Ishikawa (cell line): ENCODE measurements at regions not wholly inside any gene's neighbourhood (a gene's known extent, or its start where the extent isn't known, plus 50 kb on each side); places are given as distances from the start of the nearest gene placed in this dataset.

ENCODE experiments used
- CEBPB ChIP-seq: IDR thresholded peaks from 2 replicates; pipeline ENCODE4 v1.6.1; 2012
- CREB1 ChIP-seq: IDR thresholded peaks from 2 replicates; pipeline ENCODE4 v1.6.1; 2012; ENCODE audit warnings: low read depth
- EGR1 ChIP-seq: IDR thresholded peaks from 2 replicates; pipeline ENCODE4 v1.6.1; 2012
- EP300 ChIP-seq: IDR thresholded peaks from 2 replicates; pipeline ENCODE4 v1.6.1; 2012; ENCODE audit warnings: borderline replicate concordance
- FOXM1 ChIP-seq: IDR thresholded peaks from 2 replicates; pipeline ENCODE4 v1.6.1; 2012; ENCODE audit warnings: low read depth, borderline replicate concordance
- MAX ChIP-seq: IDR thresholded peaks from 2 replicates; pipeline ENCODE4 v1.6.1; 2012
- NFIC ChIP-seq: IDR thresholded peaks from 2 replicates; pipeline ENCODE4 v1.6.1; 2012
- RAD21 ChIP-seq: IDR thresholded peaks from 2 replicates; pipeline ENCODE4 v1.6.1; 2012; ENCODE audit warnings: low read depth
- REST ChIP-seq: IDR thresholded peaks from 2 replicates; pipeline ENCODE4 v1.6.1; 2012; ENCODE audit warnings: low read depth, mild to moderate bottlenecking
- TAF1 ChIP-seq: IDR thresholded peaks from 2 replicates; pipeline ENCODE4 v1.6.1; 2012; ENCODE audit warnings: low read depth, mild to moderate bottlenecking
- TCF12 ChIP-seq: IDR thresholded peaks from 2 replicates; pipeline ENCODE4 v1.6.1; 2012; ENCODE audit warnings: low read depth
- TEAD4 ChIP-seq: IDR thresholded peaks from 2 replicates; pipeline ENCODE4 v1.6.1; 2012
- USF1 ChIP-seq: IDR thresholded peaks from 2 replicates; pipeline ENCODE4 v1.6.1; 2012
- YY1 ChIP-seq: IDR thresholded peaks from 2 replicates; pipeline ENCODE4 v1.6.1; 2012; ENCODE audit warnings: low read depth
- ZBTB7A ChIP-seq: IDR thresholded peaks from 2 replicates; pipeline ENCODE4 v1.6.1; 2012; ENCODE audit warnings: low read depth

- TF ChIP-seq TEAD4: no peak
- no peak for TF ChIP-seq CEBPB
- no peak for TF ChIP-seq TCF12
- TF ChIP-seq EP300: no peak
- no peak for TF ChIP-seq TAF1
- no peak for TF ChIP-seq YY1
- TF ChIP-seq CREB1: no peak
- TF ChIP-seq FOXM1: no peak
- no peak for TF ChIP-seq NFIC
- TF ChIP-seq ZBTB7A: no peak
- no peak for TF ChIP-seq REST
- no peak for TF ChIP-seq RAD21
- no peak for TF ChIP-seq MAX
- no peak for TF ChIP-seq USF1
Measured at GRCh38 chrX:91081873-91082272, 352.8 kb upstream of the PABPC5 start.

GRCh38 chrX:91108761-91109160 is 325.9 kb upstream of the PABPC5 start:
- TF ChIP-seq ZBTB7A (no peak), CEBPB (no peak), USF1 (no peak), MAX (no peak), EGR1 (no peak), YY1 (no peak)

- TF ChIP-seq USF1 (no peak), EP300 (peak; percentile 26; the same call in 1 of the 2 replicates), RAD21 (no peak), TCF12 (no peak), MAX (no peak), TEAD4 (0 out of 2 replicates have a peak, but pooled peaks have one; percentile 19), ZBTB7A (no peak)
Measured at GRCh38 chrX:91122151-91122694, 312.4 kb upstream of the PABPC5 start.

GRCh38 chrX:91137883-91138282 is 296.8 kb upstream of the PABPC5 start:
- TF ChIP-seq EGR1: no peak
- TF ChIP-seq YY1: no peak
- no peak for TF ChIP-seq TAF1
- no peak for TF ChIP-seq FOXM1
- TF ChIP-seq REST: no peak
